Glutamatergic neuron (in vitro differentiated cells): ENCODE measurements at regions not wholly inside any gene's neighbourhood (a gene's known extent, or its start where the extent isn't known, plus 50 kb on each side); places are given as distances from the start of the nearest gene placed in this dataset.

Source experiments
- DNase-seq: peaks from one replicate; pipeline ENCODE4 v3.0.0; 2022
- H3K27ac Mint-ChIP-seq: one replicate; pipeline ENCODE4 v1.8.0; 2020; ENCODE audit warnings: mild to moderate bottlenecking, mixed read lengths, inconsistent platforms; ENCODE audit not compliant: unreplicated experiment
- H3K27me3 Mint-ChIP-seq: one replicate; pipeline ENCODE4 v1.8.0; 2020; ENCODE audit warnings: mild to moderate bottlenecking, moderate library complexity, mixed read lengths, inconsistent platforms; ENCODE audit not compliant: unreplicated experiment
- H3K36me3 Mint-ChIP-seq: one replicate; pipeline ENCODE4 v1.8.0; 2020; ENCODE audit warnings: mild to moderate bottlenecking, mixed read lengths, inconsistent platforms; ENCODE audit not compliant: unreplicated experiment
- H3K4me1 Mint-ChIP-seq: one replicate; pipeline ENCODE4 v1.8.0; 2020; ENCODE audit warnings: mild to moderate bottlenecking, low read depth, mixed read lengths, inconsistent platforms; ENCODE audit not compliant: unreplicated experiment
- H3K4me3 Mint-ChIP-seq: one replicate; pipeline ENCODE4 v1.8.0; 2020; ENCODE audit warnings: mild to moderate bottlenecking, mixed read lengths, inconsistent platforms; ENCODE audit not compliant: unreplicated experiment
- H3K9me3 Mint-ChIP-seq: one replicate; pipeline ENCODE4 v1.8.0; 2020; ENCODE audit warnings: mild to moderate bottlenecking, moderate library complexity, mixed read lengths, inconsistent platforms; ENCODE audit not compliant: unreplicated experiment
- TF ChIP-seq, protein P1 (sequence below): fragments of 200-600 bp; sonication (generic); IDR thresholded peaks from one replicate; pipeline ENCODE4 v1.5.0; 2021; ENCODE audit not compliant: partially characterized antibody, unreplicated experiment

DNA sequence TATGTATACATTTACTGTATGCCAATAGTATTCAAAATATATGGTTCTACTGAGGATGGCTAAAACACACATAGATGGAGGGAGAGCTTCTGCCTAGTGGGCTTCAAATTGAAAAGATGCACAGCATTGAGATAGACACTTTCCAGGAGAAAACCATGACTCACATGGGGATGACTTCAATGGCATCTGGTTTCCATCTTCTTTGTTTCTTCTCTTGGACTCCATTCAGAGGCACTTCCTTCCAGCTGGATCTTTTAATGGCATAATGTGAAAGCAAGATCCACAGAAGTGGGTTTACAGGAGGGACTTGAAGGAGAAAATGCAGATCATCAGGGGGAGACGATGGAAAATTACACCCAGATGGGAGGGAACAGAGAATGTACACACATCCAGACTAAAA is 84.9 kb downstream of the ZNF365 start:
- Mint-ChIP-seq H3K27ac (no peak overlapping the region), H3K27me3 (no peaks in the 10 kb centered on the region), H3K4me3 (no peak overlapping the region), H3K9me3 (no peaks in the 10 kb centered on the region), H3K36me3 (no peaks in the 10 kb centered on the region), H3K4me1 (no peaks in the 10 kb centered on the region)
- TF ChIP-seq, protein P1, sequence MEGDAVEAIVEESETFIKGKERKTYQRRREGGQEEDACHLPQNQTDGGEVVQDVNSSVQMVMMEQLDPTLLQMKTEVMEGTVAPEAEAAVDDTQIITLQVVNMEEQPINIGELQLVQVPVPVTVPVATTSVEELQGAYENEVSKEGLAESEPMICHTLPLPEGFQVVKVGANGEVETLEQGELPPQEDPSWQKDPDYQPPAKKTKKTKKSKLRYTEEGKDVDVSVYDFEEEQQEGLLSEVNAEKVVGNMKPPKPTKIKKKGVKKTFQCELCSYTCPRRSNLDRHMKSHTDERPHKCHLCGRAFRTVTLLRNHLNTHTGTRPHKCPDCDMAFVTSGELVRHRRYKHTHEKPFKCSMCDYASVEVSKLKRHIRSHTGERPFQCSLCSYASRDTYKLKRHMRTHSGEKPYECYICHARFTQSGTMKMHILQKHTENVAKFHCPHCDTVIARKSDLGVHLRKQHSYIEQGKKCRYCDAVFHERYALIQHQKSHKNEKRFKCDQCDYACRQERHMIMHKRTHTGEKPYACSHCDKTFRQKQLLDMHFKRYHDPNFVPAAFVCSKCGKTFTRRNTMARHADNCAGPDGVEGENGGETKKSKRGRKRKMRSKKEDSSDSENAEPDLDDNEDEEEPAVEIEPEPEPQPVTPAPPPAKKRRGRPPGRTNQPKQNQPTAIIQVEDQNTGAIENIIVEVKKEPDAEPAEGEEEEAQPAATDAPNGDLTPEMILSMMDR: no peak
- DNase-seq: no peak

DNA sequence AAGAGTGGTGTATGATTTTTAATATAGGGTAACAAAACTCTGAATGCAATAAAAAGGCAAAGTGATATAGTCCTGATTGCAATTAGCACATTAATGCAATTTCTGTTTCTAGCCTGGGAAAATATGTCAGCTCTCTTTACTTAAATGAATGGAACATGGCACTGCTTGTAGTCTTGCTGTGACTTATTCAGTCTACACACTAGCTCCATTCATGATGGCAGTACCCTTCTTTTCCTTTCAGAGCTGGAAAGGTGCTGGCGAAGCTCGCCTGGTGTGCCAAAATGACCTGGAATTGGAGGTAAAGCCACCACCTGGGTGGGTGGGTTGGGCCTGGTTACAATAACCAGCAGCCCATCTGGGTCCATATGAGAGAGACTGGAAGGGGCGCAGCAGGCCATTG is 85.3 kb downstream of the ZNF365 start:
- Mint-ChIP-seq H3K4me3 (no peak overlapping the region), H3K27me3 (peaks cover under 1% of the 10 kb centered on the region), H3K9me3 (peaks cover under 1% of the 10 kb centered on the region), H3K4me1 (no peaks in the 10 kb centered on the region), H3K36me3 (no peaks in the 10 kb centered on the region), H3K27ac (no peak overlapping the region)
- DNase-seq: no peak
- TF ChIP-seq, protein P1: no peak

DNA sequence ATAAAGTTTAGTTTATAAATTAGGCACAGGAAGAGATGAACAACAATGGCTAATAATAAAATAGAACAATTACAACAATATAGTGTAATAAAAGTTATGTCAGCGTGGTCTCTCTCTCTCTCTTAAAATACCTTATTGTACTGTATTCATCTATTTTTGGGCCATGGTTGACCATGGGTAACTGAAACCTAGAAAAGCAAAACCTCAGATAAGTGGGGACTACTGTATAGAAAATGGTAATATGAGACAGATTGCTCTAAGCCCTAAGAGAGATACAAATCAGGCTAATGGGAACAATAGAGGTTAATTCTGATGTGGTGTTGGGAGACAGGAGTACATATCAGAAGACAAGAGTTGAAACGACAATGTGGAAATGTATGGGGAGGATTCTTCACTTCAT is 86.2 kb downstream of the ZNF365 start:
- Mint-ChIP-seq H3K9me3 (peaks cover 3% of the 10 kb centered on the region), H3K4me1 (no peaks in the 10 kb centered on the region), H3K36me3 (no peaks in the 10 kb centered on the region), H3K27me3 (peaks cover 2% of the 10 kb centered on the region), H3K27ac (no peak overlapping the region), H3K4me3 (no peak overlapping the region)
- TF ChIP-seq, protein P1: no peak
- DNase-seq: no peak

DNA sequence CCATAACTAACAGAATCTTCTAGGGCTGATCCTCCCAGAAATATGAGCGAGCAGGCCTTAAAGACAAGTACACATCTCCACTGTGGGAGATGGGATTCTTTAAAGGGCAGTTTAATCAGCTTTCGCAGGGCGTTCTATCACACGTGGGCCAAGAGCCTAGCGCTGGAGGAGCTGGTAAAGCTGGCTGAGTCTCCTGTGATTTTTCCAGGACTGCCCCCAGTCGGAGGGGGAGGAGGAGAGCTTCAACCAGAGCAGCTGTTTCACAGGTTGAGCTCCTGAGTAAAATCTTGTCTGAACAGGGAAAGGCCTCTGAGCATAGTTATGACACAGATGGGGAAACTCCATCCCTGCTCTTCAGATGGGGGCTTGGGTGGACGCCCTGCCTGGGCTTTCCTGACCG is 87.0 kb downstream of the ZNF365 start:
- Mint-ChIP-seq H3K27me3 (peaks cover 2% of the 10 kb centered on the region), H3K27ac (no peak overlapping the region)

DNA sequence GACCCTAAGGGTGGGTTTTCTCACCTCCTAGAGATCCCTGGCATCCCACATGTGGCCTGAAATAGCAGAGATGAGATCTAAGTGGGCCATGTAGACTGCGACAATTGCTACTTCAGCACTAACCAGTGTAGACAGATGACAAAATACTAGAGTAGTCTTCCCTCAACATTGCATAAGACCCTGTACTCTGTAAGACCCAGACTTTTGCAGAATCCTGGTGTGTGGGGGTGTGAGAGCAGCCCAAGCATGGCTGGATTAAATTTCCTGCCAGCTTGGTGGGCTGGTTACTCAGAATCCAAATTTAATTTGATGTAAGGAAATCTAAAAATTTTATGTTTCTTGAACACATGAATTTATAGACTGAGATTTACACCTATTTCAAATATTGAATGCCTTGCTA is 88.3 kb downstream of the ZNF365 start:
- no peak overlapping the region for H3K4me3 Mint-ChIP-seq
- DNase-seq: no peak
- TF ChIP-seq, protein P1: no peak
- no peak overlapping the region for H3K27ac Mint-ChIP-seq
- H3K27me3 Mint-ChIP-seq: peaks cover 4% of the 10 kb centered on the region
- peaks cover 3% of the 10 kb centered on the region for H3K9me3 Mint-ChIP-seq
- no peaks in the 10 kb centered on the region for H3K4me1 Mint-ChIP-seq
- no peaks in the 10 kb centered on the region for H3K36me3 Mint-ChIP-seq

More for the DNA sequence above, 87.0 kb downstream of the ZNF365 start:
- peaks cover 3% of the 10 kb centered on the region for H3K9me3 Mint-ChIP-seq
- H3K4me1 Mint-ChIP-seq: no peaks in the 10 kb centered on the region
- DNase-seq: no peak
- TF ChIP-seq, protein P1: no peak
- H3K4me3 Mint-ChIP-seq: no peak overlapping the region
- no peaks in the 10 kb centered on the region for H3K36me3 Mint-ChIP-seq
